RPMI7951 (cell line): ENCODE measurements at regions not wholly inside any gene's neighbourhood (a gene's known extent, or its start where the extent isn't known, plus 50 kb on each side); places are given as distances from the start of the nearest gene placed in this dataset.
"Not testable (repeated sequence)": the region's sequence is repeated elsewhere in the genome, so short reads cannot be mapped to it uniquely, and the experiment has no call there.

Source experiments
- DNase-seq: peaks from one replicate; pipeline ENCODE4 v3.0.0-alpha.2; 2012; ENCODE audit warnings: low read depth

DNA sequence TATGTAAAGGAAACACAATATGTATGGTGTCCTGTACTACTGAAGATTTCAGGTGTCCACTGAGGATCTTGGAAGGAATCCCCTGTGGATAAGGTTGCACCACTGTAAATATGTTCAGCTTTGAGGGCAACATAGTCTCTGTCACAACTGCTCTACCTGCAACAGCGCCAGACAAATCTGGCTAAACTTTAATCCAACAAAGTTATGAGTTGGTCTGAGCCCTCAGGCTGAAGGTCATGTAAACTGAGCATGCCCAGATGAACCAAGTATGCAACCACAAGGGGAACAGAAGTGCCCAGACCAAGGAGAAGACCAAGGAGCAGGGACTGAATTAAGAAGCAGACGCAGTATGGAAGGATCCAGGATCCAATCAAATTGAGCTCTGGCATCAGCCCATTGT, 135.0 kb upstream of the ZNF658 start:
- DNase-seq: not testable (repeated sequence)

DNA sequence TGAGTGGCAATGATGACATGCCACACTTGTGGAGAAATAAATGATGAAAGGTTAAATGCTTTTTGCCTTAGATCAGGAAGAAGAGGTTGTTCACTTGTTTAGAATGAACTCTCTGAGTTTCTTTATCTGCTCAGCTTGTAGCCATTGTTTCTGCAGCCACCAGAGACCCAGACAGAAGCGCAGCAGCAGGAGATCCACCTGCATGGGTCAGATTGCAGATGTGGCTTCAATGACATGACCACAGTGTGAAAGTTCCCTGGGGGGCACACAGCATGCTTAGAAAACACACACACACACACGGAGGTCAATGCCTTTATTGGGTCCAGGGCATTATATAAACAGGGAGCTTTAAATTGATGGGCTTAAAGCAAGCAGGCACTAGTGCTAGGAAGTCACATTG, 129.0 kb upstream of the ZNF658 start:
- DNase-seq: not testable (repeated sequence)

DNA sequence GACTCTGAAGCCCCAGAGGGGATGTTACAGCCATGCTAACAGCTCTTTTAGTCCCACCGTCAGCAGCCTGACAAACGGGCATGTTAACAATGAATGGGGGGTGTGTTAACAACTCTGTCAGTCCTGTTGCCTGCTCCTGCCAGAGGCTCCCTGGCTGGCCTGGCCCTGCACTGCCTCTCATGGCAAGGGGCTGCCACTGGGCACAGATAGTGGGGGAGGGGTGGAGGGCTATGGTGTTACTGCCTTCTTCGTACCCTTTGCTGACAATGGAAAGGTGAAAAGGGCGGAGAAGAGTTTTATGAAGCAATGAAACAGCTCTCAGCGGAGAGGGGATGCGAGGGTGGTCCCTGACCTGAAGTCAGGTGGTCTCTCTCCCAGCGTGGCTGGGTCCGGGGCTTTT, 125.9 kb upstream of the ZNF658 start:
- DNase-seq: not testable (repeated sequence)

DNA sequence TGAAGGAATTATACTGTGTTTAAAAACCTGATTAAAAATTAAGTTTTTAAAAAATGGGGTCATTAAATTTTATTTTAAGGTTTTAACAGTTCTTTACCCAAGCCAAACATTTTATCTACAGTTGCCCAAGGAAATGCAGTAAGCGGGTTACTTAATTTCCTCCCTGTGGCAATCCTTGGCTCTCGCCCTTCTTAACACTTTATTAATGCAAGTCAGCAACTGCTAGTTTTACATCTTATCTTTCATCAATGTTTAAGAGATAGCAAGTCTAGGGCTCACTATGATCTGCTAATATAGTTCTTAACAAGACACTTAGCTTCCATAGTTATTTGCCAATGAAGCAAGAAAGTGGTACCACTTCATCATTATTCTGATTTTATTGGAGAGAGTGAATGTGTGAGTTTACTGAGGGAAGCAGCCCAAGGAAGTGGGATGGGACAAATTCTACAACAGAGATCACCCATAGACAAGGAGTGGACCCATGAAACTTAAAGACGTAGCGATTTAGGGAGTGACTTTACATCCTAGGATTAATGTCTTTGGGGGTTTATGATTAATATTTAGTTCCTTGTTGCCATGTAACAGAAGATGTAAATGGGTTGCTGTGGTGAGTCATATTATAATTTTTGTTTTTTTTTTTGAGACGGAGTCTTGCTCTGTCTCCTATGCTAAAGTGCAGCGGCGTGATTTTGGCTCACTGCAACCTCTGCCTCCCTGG, 120.4 kb upstream of the ZNF658 start:
- DNase-seq: not testable (repeated sequence)

DNA sequence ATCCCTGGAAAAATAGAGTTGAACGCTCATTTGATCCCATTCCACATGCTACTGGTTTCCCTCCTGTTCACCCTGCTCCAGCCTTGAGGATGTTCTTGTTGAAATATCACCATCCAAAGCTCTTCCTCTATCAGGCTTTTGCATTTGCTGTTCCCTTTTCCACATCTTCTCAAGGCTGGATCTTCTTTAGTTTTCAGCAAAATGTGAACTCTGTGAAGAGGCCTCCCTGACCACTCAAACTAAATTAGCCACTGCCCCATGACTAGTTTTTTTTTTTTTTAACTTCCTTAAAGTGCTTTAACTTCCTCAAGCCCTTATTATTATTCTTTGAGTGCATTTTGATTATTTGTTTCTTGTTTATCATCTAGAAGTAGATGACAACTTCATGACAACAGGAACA, 119.3 kb upstream of the ZNF658 start:
- not testable (repeated sequence) for DNase-seq

DNA sequence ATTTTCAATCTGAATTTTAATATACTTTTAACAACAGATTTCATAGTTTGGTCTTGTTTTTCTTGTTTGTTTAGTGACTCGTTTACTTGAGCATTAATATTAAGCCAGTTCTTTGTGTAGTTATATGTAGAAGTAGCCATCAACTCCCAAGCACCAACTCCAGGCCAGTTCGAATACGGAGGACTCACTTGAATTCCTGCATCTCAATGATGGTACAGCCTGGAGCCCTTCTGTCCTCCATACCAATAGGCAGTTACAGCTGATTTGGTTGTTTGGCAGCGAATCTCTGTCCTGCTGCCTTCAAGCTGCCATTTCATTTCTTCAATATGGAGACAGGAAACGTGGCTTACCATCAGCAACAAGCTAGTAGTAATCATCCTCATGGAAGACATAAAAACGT, 118.5 kb upstream of the ZNF658 start:
- DNase-seq: not testable (repeated sequence)

DNA sequence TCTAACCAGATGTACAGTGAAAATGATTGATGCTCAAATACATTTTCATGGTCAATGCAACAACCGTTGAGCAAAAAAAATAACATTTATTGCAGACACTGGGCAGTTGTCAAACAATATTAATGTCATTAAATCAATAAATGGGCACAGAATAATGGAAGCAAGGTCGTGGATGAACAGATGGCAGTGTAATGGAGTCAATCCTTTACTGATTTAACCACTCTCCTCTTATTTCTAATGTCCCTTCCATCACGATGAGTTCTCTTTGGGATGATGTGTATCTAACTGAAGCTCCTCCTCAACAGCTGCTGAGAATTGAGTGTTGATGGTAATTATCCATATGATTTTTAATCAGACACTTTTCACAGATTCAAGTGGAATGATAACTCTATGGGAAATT, 114.9 kb upstream of the ZNF658 start:
- not testable (repeated sequence) for DNase-seq

DNA sequence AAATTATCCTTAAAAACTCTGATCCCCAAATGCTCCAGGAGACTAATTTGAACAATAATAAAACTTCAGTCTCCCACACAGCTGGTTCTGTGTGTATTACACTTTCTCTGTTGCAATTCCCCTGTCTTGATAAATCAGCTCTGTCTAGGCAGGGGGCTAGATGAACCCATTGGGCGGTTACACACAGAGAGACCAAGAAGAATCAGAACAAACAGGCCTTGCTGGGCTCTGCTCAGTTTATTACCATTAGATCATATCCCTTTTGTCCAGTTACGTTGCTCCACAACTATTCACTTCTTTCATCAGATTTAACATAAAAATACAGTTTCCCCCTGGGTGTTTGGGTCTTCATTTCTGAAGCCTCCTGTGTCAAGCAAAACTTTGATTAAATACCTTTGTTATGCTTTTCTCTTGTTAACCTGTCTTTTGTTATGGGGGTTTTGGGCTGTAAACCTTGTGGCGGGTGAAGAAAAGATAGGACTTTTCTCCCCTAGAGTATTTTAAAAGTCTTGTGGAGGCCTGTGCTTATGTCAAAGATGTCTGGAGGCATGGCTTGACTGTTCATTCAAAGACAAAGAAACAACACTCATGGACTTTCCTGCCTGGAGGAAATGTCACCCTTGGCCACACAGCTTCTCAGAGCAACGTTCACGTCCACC, 109.3 kb upstream of the ZNF658 start:
- not testable (repeated sequence) for DNase-seq

DNA sequence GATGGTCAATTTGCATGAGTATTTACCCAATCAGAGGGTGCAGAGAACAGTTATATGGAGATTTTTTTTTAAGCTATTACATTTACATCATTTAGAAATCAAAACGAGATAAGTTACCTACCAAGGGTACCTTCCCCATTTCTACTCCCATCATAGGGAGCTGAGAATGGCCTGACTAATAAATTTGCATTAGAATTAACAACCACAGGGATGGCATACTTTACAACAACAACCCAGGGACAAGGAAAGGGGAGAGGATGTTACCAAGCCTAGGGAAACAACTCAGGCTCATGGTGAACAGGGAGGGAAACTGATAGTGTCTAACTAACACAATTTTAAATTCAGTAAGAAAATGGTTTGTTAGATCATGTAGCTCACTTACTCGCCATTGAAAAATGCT, 105.8 kb upstream of the ZNF658 start:
- DNase-seq: not testable (repeated sequence)

DNA sequence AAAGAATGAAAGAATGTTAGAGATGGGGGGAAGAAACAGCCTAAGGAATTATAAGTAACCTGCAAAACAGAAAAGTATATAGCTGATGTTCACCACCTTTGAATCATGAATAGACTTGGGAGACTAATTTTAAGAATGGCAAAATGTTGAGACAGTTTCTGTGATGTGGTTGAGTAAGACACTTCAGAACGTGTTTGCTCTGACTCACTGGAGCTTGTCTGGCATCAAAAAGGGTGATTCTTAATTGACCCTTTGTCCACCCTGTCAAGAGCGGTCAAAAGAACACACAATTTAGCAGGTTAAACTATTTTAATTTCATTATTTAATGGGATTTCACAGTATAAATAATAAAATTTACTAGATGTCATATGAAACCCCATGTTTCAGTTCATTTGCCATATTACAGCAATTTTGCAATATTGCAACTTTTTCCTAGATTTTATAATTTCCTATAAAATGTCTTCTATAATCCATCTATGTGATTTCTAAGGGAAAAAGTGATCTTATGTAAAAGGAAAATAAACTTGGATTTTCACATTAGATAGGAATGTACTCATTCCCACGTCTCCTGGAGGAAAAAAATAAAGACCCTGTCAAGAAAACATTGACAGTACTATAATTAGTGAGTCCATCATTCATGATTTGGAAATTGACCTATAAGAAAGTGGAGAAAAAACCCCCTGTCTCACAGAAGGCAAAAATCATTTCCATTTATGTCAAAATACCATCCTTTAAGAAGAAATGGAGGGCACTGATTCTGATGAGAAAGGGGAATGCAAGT, 104.6 kb upstream of the ZNF658 start:
- DNase-seq: not testable (repeated sequence)

DNA sequence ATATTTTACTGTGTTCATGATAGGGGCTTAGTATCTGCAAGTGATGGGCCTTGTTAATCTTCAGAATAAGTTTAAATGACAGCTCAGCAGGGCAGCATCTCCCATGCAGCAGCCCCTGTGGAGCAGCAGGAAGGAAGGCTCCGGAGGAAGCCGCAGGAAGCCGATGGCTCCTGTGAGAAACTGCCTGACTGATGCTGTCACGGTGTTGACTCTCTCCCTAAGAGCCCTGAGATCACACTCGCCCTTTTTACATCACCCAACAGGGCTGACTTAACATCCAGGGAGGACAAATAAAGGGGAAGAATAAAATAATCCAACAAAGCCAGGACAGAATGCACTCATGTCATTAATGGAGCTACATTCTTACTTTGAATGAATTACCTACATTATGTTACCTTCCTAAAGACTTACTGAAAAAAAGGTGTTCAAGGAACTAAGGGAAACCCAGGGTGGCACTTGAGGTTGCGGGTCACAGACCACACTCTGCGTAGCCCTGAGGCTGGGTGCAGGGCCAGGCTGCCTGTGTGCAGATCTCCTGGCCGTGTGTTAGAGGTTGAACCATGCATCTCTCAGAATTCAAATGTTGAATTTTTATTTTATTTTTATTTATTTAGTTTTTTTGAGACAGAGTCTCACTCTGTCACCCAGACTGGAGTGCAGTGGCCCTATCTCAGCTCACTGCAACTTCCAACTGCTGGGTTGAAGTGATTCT, 102.5 kb upstream of the ZNF658 start:
- not testable (repeated sequence) for DNase-seq

DNA sequence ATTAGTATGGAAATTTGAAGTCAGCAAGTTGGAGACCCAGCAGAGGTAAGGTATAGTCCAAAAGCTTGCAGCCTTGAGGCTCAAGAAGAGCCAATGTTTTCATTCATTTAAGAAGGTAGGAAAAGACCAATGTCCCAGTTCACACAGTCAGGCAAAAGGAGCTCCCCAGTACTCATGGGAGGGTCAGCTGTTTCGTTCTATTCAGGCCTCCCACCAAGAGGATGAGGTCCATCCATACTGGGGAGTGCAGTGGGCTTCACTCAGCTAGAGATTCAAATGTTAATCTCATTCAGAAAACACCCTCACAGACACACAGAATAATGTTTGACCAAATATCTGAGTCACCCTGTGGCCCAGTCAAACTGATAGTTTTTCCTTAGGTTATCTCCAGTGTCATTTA, 96.9 kb upstream of the ZNF658 start:
- not testable (repeated sequence) for DNase-seq

DNA sequence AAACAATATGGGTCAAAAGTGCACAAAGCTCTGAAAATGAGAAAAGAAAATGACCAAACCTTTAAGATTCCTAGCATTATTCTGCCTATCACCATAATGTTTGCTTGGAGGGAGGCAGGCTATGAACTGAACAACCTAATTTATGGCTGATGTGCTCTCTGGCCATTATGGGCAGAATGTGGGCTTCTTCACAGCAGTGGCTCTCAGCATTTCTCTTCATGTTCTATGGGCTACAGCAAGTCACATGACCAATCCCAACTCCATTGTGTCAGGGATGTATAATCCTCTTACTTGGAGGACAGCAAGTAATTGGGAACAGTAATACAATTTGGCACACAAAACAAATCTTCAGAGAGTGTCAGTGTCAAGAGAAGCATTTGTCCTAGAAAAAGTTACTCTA, 90.3 kb upstream of the ZNF658 start:
- DNase-seq: not testable (repeated sequence)

DNA sequence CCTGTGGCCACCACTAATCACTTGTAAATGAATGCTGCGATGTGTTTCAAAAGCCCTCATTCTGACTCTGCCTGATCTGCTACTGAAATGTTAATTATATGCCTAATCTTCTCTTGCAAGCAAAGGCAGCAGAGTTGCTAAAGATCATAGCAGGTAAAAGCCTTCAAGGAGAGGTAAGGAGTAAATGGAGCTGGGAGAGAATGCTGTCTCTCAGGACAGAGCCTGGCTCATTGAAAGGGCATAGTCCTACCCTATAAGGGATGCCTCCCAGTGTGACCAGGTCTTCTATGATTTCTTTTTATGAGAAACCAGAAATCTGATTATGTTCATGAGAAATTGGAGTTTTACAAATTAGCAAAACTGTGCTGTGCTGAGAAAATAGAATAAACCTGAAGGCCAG, 88.2 kb upstream of the ZNF658 start:
- DNase-seq: not testable (repeated sequence)

DNA sequence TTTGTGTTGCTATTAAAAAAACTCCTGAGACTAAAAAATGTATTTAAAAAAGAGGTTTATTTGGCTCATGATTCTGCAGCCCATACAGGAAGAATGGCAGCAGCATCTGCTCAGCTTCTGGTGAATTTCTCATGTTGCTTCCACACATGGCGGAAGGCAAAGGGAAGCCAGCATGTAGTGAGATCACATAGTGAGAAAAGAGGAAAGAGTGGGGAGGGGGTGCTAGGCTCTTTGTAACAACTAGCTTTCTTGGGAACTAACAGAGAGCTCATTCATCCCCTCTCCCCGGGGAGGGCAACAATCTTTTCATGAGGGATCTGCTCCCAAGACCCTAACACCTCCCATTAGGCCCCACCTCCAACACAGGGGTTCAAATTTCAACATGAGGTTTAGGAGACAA, 87.6 kb upstream of the ZNF658 start:
- DNase-seq: not testable (repeated sequence)

DNA sequence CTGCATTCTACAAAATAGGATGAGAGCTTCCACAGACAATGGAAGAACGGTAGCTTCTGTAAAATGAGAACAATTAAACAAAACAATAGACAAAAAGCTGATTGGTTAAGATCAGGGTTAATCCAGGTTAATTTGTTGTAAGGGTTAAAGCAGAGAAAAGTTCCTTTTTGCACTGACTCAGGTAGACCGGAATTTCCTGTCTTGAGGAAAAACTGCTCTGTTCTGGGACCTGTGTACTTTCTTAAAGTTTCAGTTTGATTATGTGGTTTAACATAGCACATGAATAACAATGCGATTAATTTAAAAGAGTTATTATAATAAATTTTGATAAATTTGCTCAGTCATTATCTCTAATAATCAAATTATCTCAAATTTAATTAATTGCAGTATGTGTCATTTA, 86.5 kb upstream of the ZNF658 start:
- not testable (repeated sequence) for DNase-seq

DNA sequence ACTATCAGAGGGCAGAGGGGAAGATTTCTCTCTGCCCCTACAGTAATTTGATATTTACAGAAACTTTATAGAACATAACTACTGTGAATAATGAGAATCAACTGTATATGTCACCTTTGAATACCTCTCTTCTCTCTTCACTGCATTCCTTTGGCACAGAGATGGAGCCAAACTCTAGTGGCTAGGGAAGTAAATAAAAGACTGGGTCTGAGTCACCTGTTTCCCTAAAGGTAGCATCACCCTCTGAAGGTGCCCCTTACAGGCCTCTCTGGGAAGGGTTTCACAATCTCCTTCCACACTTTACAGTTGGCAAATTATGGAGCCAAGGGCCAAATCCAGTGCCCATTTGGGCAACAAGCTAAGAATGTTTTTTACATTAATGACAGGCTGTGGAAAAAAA, 81.0 kb upstream of the ZNF658 start:
- not testable (repeated sequence) for DNase-seq

DNA sequence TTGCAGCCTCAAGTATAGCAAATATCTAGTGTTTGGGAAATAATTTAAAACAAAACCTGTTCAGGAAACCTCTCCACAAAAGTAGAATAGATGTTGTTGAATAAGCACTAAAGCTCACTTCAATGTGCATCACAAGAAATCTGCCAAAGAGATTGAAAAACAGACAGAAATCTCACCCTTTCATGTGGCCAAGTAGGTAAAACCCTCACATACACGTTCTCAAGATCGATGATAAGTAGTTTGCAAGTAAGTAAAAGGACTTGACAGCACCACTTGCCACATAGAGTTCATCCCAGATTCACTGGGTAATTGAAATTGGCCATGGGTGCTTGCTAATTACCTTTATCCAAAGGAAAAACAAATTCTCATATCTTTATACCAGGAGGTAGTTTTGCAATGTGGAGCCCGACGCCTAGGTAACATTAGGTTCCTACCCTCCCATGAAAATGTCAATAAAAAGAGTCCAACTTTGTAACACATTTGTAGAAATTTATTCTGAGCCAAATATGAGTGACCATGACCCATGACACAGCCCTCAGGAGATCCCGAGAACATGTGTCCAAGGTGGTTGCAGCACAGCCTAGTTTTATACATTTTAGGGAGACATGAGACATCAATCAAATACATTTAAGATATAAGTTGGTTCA, 80.4 kb upstream of the ZNF658 start:
- DNase-seq: not testable (repeated sequence)

DNA sequence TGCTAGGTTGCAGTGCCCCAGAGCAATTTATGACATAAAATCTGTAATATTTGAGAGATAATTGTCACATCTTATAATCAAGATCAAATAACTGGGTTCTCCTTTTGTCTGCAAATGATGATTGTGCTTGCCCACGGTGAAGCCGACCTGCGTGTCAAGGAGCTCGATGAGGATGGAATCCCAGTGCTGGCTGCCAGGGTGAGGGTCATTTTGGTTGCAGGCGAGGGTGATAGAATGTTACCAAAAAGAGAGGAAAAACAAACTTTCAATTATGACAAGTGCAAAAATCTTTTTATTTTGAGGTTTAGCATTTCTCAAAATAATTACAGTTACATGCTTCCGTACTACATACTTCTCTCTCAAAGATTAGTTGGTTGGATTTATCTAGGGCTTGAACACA, 76.4 kb upstream of the ZNF658 start:
- not testable (repeated sequence) for DNase-seq

DNA sequence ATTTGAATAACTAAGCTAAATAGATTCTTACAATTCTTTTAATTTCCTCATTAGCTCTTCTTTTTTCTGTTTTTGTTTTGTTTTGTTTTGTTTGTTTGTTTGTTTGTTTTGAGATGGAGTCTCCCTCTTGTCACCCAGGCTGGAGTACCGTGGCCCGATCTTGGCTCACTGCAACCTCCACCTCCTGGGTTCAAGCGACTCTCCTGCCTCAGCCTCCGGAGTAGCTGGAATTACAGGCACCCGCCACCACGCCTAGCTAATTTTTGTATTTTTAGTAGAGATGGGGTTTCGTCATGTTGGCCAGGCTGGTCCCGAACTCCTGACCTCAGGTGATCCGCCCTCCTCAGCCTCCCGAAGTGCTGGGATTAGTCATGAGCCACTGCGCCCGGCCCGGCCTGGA, 70.7 kb upstream of the ZNF658 start:
- DNase-seq: not testable (repeated sequence)

DNA sequence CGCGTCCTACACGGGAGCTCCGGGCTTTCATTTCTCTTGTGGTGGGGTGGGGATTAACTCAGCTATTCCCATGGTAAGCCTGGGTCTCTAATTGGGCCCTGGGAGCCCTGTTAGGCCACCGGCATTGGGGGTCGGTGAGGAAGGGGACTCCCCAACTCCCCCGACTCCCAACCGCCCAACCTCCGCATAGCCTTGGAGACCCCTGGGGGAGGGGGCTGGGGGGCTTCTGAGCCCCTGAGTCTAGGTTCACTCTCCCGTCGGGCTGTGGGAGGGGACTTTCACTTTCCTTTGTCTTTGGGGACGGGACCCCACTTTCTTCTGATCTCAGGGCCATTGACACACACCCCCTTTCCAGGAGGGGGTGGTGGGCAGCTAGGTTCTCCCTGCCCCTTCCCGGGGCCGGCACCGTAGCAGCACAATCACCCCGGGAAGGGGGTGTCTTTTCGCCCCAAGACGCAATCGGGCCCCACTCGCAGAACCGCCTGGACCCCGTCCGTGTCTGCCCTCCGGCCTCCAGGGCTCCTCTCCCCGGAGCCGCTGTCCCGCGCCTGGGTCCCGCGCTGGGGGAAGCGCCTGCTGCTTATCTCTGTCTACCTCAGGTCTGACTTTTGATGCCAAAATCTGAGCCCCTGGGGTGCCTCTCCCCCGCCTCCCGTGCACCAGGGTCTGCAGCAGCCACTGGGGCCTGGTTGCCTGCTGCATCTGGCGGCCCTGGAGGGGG, 69.6 kb upstream of the ZNF658 start:
- DNase-seq: not testable (repeated sequence)
